Posterior vena cava (tissue), 2 donors: ENCODE measurements at regions not wholly inside any gene's neighbourhood (a gene's known extent, or its start where the extent isn't known, plus 50 kb on each side); places are given as distances from the start of the nearest gene placed in this dataset.
"Not testable (repeated sequence)": the region's sequence is repeated elsewhere in the genome, so short reads cannot be mapped to it uniquely, and the experiment has no call there.

Experiments used
- DNase-seq: peaks from one replicate; pipeline ENCODE4 v3.0.0-alpha.2; 2020; ENCODE audit warnings: low spot score
- intact Hi-C, 2 donors: fragments of 100-400 bp; cut with DNase I; formaldehyde crosslinking; loops; one replicate each; pipeline versions ENCODE4 v1.14.1 to v1.14.2; 2022 to 2023
- donor health status: DM: yes; HTN: yes; CAD: no.
- donor health status: DM: yes; HTN: yes; CAD: no.

GRCh38 chr10:34017281-34017680 is 682.8 kb upstream of the NRP1 start:
- intact Hi-C loops: no loop called here
- DNase-seq: no peak

GRCh38 chr10:34016576-34016975 is 682.1 kb upstream of the NRP1 start:
- no peak for DNase-seq
- intact Hi-C loops: no loop called here

- intact Hi-C loops: no loop called here
- DNase-seq: no peak
Measured at GRCh38 chr10:34015700-34016099, 681.2 kb upstream of the NRP1 start.

GRCh38 chr10:34013235-34013634 is 678.8 kb upstream of the NRP1 start:
- no peak for DNase-seq
- intact Hi-C loops: no loop called here

GRCh38 chr10:34010891-34011290 is 676.4 kb upstream of the NRP1 start:
- no peak for DNase-seq
- intact Hi-C loops: no loop called here

- intact Hi-C loops, DNase-seq: not testable (repeated sequence)
Measured at GRCh38 chr10:34010228-34010627, 675.8 kb upstream of the NRP1 start.

GRCh38 chr10:34008656-34009055 is 674.2 kb upstream of the NRP1 start:
- DNase-seq: no peak
- intact Hi-C loops: no loop called here

- intact Hi-C loops: no loop called here
Measured at GRCh38 chr10:34006471-34006870, 672.0 kb upstream of the NRP1 start.

GRCh38 chr10:34003561-34003960 is 669.1 kb upstream of the NRP1 start:
- no peak for DNase-seq
- intact Hi-C loops: no loop called here

More at GRCh38 chr10:34006471-34006870, 672.0 kb upstream of the NRP1 start:
- no peak for DNase-seq

GRCh38 chr10:34002896-34003295 is 668.4 kb upstream of the NRP1 start:
- no peak for DNase-seq
- intact Hi-C loops: no loop called here

- intact Hi-C loops: no loop called here
- no peak for DNase-seq
Measured at GRCh38 chr10:34001831-34002230, 667.4 kb upstream of the NRP1 start.

- intact Hi-C loops: no loop called here
- DNase-seq: no peak
Measured at GRCh38 chr10:34001087-34001580, 666.7 kb upstream of the NRP1 start.

GRCh38 chr10:33993917-33994316 is 659.5 kb upstream of the NRP1 start:
- intact Hi-C loops: no loop called here
- DNase-seq: no peak

- DNase-seq: no peak
- intact Hi-C loops: no loop called here
Measured at GRCh38 chr10:33991924-33992323, 657.5 kb upstream of the NRP1 start.

GRCh38 chr10:33986515-33986914 is 652.0 kb upstream of the NRP1 start:
- intact Hi-C loops: no loop called here
- no peak for DNase-seq

- DNase-seq: no peak
- intact Hi-C loops: no loop called here
Measured at GRCh38 chr10:33986016-33986415, 651.5 kb upstream of the NRP1 start.

GRCh38 chr10:33982995-33983394 is 648.5 kb upstream of the NRP1 start:
- DNase-seq: no peak
- intact Hi-C loops: no loop called here

GRCh38 chr10:33981301-33981700 is 646.8 kb upstream of the NRP1 start:
- no peak for DNase-seq
- intact Hi-C loops: no loop called here

- no peak for DNase-seq
- intact Hi-C loops: no loop called here
Measured at GRCh38 chr10:33979195-33979594, 644.7 kb upstream of the NRP1 start.

GRCh38 chr10:33975481-33975880 is 641.0 kb upstream of the NRP1 start:
- no peak for DNase-seq
- intact Hi-C loops: no loop called here

GRCh38 chr10:33974976-33975478 is 640.6 kb upstream of the NRP1 start:
- intact Hi-C loops: no loop called here
- no peak for DNase-seq

- no peak for DNase-seq
- intact Hi-C loops: no loop called here
Measured at GRCh38 chr10:33968983-33969382, 634.5 kb upstream of the NRP1 start.
